ENCODE measurements at regions not wholly inside any gene's neighbourhood (a gene's known extent, or its start where the extent isn't known, plus 50 kb on each side); places are given as distances from the start of the nearest gene placed in this dataset.
"Not testable (repeated sequence)": the region's sequence is repeated elsewhere in the genome, so short reads cannot be mapped to it uniquely, and the experiment has no call there.

- Mint-ChIP-seq H3K36me3 (peaks cover 3% of the 10 kb centered on the region), H3K9me3 (peaks cover 0 to 2% (median 0%) of the 10 kb centered on the region in 3 donors), H3K27me3 (peaks cover 2% of the 10 kb centered on the region), H3K4me3 (no peak overlapping the region), H3K27ac (peak overlapping the region in 1 of 3 donors; percentile 77), H3K4me1 (peaks cover 0 to 1% (median 0%) of the 10 kb centered on the region in 3 donors)
Measured at GRCh38 chr2:47629501-47630460, 59.0 kb upstream of the KCNK12 start.

GRCh38 chr2:47628904-47629303 is 58.1 kb upstream of the KCNK12 start:
- Mint-ChIP-seq H3K27ac (no peak overlapping the region), H3K9me3 (peaks cover 0 to 2% (median 0%) of the 10 kb centered on the region in 3 donors), H3K27me3 (peaks cover 2% of the 10 kb centered on the region), H3K4me1 (peaks cover 4 to 5% (median 5%) of the 10 kb centered on the region in 3 donors), H3K4me3 (no peak overlapping the region), H3K36me3 (peaks cover 3% of the 10 kb centered on the region)

GRCh38 chr2:47626664-47627063 is 55.9 kb upstream of the KCNK12 start:
- Mint-ChIP-seq H3K27me3 (peaks cover 2% of the 10 kb centered on the region), H3K4me1 (peaks cover 8 to 15% (median 10%) of the 10 kb centered on the region in 3 donors), H3K36me3 (peaks cover 3% of the 10 kb centered on the region), H3K27ac (no peak overlapping the region), H3K4me3 (no peak overlapping the region), H3K9me3 (peaks cover 0 to 2% (median 0%) of the 10 kb centered on the region in 3 donors)

- Mint-ChIP-seq H3K4me1 (peaks cover 8 to 15% (median 10%) of the 10 kb centered on the region in 3 donors), H3K4me3 (peak overlapping the region in 1 of 4 donors; percentile 53), H3K27ac (peak overlapping the region in 1 of 3 donors; percentile 54)
- not testable (repeated sequence) for H3K9me3 Mint-ChIP-seq, H3K27me3 Mint-ChIP-seq, H3K36me3 Mint-ChIP-seq
Measured at GRCh38 chr2:47623140-47623539, 52.4 kb upstream of the KCNK12 start.

GRCh38 chr2:47620770-47621437 is 50.1 kb upstream of the KCNK12 start:
- no peaks in the 10 kb centered on the region for H3K9me3 Mint-ChIP-seq
- H3K36me3 Mint-ChIP-seq = no peaks in the 10 kb centered on the region
- no peaks in the 10 kb centered on the region for H3K27me3 Mint-ChIP-seq
- H3K27ac Mint-ChIP-seq = no peak overlapping the region
- peaks cover 8 to 15% (median 10%) of the 10 kb centered on the region in 3 donors for H3K4me1 Mint-ChIP-seq
- H3K4me3 Mint-ChIP-seq = no peak overlapping the region
